GM19240 (cell line): ENCODE measurements at regions not wholly inside any gene's neighbourhood (a gene's known extent, or its start where the extent isn't known, plus 50 kb on each side); places are given as distances from the start of the nearest gene placed in this dataset.
"Not testable (repeated sequence)": the region's sequence is repeated elsewhere in the genome, so short reads cannot be mapped to it uniquely, and the experiment has no call there.

Experiments used
- DNase-seq: peaks from one replicate; pipeline ENCODE4 v3.0.0; 2011; ENCODE audit warnings: low spot score; ENCODE audit not compliant: insufficient read length

GRCh38 chr2:89142959-89143358 lies 451.5 kb downstream of the RPIA start:
- DNase-seq, result not testable (repeated sequence)

- not testable (repeated sequence) for DNase-seq
Observed at GRCh38 chr2:89145342-89145741, 453.9 kb downstream of the RPIA start.

- DNase-seq, result not testable (repeated sequence)
Observed at GRCh38 chr2:89148256-89148655, 456.8 kb downstream of the RPIA start.

GRCh38 chr2:89151699-89152098 lies 460.2 kb downstream of the RPIA start:
- not testable (repeated sequence) for DNase-seq

- DNase-seq, result not testable (repeated sequence)
Observed at GRCh38 chr2:89152501-89152900, 461.0 kb downstream of the RPIA start.

DNA sequence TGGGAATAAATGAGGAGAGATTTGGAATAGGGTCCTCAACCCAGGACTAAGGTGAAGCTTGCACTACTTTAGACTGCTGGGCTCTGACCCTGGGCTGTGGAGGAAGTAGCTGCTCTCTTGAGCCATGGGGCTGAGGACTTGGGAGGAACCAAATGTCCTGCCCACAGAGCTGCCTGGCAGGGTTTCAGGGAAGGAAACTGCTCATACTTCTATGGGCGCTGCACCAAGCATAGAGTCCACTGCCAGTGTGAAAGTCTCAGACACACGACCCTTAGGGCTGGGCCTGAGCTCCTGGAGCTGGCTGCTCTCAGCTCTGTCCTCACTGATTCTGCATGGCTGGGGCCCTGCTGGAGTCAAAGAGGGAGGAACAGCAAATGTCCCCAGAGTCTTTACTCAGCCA lies 461.7 kb downstream of the RPIA start:
- not testable (repeated sequence) for DNase-seq

DNA sequence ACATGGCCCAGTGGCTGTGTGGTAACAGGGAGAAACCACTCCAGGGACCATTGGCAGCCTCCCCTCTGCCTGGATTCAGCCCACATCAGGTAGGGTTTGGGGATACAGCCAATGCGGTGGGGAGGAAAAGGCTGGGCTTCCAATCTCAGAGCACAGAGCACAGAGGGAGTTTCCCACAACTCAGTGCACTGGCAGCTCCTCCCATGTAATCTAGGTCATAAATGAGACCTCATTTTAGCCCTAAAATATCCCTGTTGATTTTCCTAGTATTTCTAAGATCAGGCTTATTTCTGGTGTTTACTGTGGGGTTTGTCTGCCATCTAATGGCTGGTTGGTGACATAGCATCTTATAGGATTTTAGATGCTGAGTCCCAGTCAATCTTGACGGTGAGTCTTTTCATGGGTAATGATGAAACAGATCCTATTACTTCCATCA lies 462.8 kb downstream of the RPIA start:
- not testable (repeated sequence) for DNase-seq

GRCh38 chr2:89160306-89160705 lies 468.8 kb downstream of the RPIA start:
- DNase-seq, result not testable (repeated sequence)

- not testable (repeated sequence) for DNase-seq
Observed at GRCh38 chr2:89161626-89162025, 470.2 kb downstream of the RPIA start.

DNA sequence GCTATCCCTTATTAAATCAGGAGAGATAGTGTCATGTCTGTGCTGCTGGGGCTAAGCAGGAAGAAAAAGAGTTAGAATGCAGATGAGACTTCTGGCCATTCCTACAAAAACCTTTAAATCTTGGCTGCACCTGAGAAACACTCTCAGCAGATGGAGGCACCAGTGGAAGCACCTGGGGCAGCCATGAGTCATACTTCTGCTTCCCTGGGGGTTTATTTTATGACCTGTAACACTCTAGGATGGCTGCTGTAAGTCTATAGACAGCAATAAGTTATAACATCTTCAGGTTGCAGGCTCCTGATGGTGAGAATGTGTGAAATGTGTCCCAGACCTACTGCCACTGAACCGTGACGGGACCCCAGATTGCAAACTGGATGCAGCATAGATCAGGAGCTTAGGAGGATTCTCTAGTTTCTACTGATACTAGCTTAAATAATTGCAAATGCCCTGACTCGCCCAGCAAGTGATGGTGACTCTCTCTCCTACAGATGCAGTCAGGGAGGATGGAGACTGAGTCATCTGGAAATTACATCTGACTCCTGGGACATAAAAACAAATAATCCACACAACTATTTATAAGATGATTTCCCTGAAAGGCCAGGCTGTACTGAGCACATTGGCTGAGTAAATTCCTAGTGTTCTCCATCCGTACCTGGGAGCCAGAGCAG lies 479.2 kb downstream of the RPIA start:
- DNase-seq, result not testable (repeated sequence)

- DNase-seq, result not testable (repeated sequence)
Observed at GRCh38 chr2:89171174-89171519, 479.7 kb downstream of the RPIA start.

GRCh38 chr2:89177004-89177403 lies 485.5 kb downstream of the RPIA start:
- not testable (repeated sequence) for DNase-seq

DNA sequence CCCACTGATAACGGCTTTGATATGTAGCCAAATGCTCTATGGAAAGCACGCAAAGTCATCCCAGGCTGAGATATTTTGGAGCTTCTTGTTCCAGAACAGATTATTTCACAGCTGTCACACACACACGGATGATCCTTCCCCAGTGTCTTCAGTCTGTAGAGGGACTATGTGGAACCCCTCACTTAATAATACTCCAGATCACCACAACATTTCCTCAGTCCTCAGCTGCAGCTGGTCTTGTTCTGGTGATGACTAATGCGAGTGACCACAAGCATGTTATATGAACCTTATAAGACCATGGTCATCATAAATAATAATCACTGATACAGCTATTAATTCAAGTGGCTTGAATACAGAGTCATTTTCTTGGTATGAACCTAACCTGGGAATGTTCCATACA lies 490.7 kb downstream of the RPIA start:
- not testable (repeated sequence) for DNase-seq

- not testable (repeated sequence) for DNase-seq
Observed at GRCh38 chr2:89184746-89185145, 493.3 kb downstream of the RPIA start.

- not testable (repeated sequence) for DNase-seq
Observed at GRCh38 chr2:89195636-89196251, 504.3 kb downstream of the RPIA start.

- DNase-seq, result not testable (repeated sequence)
Observed at GRCh38 chr2:89196719-89197118, 505.2 kb downstream of the RPIA start.

DNA sequence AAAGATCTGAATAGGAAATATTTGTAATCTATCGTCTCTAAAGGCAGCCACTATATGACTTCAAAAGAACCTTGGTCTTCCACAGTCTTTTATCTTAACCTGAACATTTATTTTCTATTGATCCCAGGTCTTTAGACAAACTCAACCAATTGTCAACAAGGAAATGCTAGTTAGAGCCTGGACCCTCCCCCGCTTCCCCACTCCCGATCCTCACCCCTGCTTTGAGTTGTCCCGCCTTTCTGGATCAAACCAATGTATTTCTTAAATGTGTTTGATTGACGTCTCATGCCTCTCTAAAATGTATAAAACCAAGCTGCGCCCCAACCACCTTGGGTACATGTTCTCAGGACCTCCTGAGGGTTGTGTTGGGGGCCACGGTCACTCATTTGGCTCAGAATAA lies 506.6 kb downstream of the RPIA start:
- not testable (repeated sequence) for DNase-seq

DNA sequence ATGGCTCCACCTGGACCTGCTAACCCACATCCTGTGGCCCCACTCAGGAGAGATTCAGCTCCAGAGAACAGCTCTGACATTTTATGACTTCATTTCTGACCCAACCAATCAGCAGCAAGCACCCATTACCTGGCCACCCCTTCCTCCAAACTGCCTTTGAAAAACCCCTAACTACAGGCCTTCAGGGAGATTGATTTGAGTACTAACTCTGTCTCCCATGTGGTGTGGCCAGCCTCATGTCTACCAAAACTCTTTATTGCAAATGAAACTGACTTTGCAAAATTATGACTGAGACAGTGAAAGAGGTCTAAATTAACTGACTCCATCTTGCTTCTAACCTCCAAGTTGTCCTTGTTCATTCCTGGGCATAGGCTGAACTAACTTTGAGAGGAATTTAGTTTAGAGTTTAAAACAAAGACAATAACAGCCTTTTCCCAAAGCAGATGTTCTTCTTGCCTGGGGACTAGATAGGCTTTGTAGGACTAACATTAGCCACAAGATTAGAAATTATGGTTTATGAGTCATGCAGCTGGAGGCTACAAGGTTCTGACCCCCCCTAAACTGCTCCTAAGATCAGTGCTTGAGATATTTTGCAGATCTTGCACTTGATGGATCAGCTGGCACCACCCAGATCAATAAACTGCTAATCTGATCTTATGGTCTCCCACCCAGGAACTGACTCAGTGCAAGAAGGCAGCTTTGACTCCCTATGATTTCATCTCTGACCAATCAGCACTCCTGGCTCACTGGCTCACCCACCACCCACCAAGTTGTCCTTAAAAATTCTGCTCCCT lies 508.2 kb downstream of the RPIA start:
- not testable (repeated sequence) for DNase-seq

- DNase-seq, result not testable (repeated sequence)
Observed at GRCh38 chr2:89200247-89200527, 508.7 kb downstream of the RPIA start.

- DNase-seq, result not testable (repeated sequence)
Observed at GRCh38 chr2:89202518-89202917, 511.0 kb downstream of the RPIA start.

- peak; percentile 0 for DNase-seq
Observed at GRCh38 chr2:89205153-89205552, 513.7 kb downstream of the RPIA start.
